ENCODE measurements at regions not wholly inside any gene's neighbourhood (a gene's known extent, or its start where the extent isn't known, plus 50 kb on each side); places are given as distances from the start of the nearest gene placed in this dataset.

DNA sequence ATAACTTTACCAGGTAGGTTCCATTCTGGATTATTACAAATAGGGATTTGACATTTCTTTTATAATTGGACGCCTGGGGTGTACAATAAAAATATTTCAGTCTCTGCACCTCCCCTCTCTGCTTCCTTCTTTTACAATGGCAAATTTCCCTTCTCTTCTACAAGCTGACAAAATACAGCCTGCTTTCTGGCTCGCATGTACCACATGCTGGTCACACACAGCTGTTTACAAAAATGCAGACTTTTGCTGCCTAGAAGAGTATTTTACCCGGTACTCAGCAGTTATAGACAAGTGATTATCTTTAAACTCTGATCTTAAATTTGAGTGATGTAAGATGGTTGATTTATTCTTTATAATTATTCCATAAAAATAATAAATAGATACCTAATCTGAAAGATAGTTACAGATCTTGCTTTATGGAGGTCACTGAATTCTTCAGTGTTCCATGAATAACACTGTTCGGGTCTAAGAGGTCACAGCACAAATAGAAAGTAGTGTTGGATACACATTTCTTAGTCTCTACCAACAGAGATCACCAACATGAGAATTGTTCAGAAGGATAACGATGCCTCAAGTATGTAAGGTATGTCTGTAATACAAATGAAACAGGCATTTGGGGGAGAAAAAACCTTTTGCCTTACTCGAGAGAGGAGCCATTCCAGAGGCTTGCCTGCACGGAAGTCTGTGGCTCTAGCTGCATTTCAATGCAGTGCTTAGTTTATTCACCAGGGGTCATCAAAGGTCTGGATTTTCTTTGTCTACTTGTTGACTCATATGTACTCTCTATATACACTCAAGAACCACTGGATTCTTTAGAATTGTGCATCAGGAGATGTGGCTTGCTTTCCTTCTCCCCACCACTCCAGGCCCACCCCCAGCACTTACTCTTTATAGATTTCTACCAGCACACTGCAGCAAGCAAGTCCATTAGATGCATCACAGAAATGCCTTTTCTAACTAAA lies 206.6 kb upstream of the RFX3 start:
- peak in 1 of 2 donors; percentile 6 for DNase-seq (ENCODE audit: low read depth in 2 of 2)

DNA sequence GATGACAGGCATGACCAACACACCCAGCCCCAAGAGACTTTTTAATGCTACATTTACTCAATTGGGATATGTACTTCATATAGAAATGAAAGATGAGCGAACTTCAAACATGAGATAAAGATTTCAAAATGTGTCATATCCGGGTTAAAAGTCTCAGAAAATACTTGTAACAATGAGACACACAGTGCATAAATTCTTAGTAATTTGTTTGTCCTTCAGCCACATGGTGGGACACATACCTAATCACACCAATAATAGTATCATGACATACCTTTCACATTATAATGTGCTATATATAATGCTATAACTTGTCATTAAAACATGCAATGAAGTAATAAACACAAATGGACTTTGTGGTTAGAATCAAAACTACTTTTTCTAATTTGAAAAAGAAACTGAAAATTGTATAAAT lies 204.7 kb upstream of the RFX3 start:
- no peak for DNase-seq (ENCODE audit: low read depth in 2 of 2)

- DNase-seq (ENCODE audit: low read depth in 2 of 2) = no peak
Measured at GRCh38 chr9:3721096-3721495, 195.3 kb upstream of the RFX3 start.

DNA sequence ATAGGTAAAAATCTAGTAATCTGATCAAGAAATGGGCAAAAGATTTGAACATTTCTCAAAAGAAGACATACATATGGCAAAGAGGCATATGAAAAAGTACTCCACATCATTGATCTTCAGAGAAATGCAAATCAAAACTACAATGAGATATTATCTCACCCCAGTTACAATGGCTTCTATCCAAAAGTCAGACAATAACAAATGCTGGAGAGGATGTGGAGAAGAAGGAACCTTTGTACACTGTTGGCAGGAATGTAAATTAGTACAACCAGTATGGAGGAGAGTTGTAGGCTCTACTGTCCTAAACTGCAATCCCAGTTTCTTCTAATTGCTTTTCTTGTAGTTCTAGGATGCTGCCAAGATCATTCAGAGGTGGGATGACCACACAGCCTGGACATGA lies 193.5 kb upstream of the RFX3 start:
- no peak for DNase-seq (ENCODE audit: low read depth in 2 of 2)

DNA sequence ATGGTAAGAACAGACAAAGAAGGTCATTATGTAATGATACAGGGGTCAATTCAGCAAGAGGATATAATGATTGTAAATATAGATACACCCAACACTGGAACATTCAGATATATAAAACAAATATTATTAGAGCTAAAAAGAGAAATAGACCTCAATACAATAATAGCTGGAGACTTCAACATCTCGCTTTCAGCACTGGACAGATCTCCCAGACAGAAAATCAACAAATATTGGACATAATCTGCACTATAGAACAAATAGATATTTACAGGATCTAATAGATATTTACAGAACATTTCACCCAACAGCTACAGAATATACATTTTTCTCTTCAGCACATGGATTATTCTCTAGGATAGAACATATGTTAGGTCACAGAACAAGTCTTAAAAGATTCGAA lies 190.6 kb upstream of the RFX3 start:
- no peak for DNase-seq (ENCODE audit: low read depth in 2 of 2)

DNA sequence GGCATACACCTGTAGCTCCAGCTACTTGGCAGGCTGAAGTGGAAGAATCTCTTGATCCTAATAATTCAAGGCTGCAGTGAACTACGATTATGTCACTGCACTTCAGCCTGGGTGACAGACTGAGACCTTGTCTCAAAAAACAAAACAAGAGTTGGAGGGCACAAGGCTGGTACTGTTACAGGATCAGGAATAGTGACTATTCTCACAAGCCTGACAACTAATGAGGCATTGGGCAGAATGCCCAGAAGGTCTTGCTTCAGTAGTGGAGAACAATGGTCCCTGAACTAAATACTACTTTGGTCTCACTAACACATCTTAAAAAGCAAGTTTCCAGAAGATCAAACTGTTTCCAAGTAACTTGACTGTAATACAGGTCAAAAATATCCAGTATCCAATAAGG lies 182.9 kb upstream of the RFX3 start:
- DNase-seq (ENCODE audit: low read depth in 2 of 2) = no peak

GRCh38 chr9:3704890-3705289 lies 179.1 kb upstream of the RFX3 start:
- DNase-seq (ENCODE audit: low read depth in 2 of 2) = no peak

DNA sequence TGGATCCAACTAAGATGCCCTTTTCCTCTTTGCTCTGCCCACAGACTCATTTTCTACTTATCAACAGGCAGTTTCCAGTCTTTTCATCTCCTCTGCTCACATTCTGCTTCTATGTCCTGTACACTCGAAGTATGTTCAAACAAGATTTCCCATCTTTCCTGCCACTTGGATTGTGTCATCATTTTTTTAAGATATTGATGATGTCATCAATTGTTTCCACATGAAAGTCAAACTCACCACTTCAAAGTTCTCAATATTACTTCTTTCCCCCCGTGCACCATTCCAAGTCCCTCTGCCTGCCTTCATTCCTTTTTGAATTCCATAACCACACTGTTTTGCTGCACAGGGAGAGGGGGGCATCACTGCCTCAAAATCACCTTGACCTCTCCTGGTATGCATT lies 175.0 kb upstream of the RFX3 start:
- no peak for DNase-seq (ENCODE audit: low read depth in 2 of 2)

DNA sequence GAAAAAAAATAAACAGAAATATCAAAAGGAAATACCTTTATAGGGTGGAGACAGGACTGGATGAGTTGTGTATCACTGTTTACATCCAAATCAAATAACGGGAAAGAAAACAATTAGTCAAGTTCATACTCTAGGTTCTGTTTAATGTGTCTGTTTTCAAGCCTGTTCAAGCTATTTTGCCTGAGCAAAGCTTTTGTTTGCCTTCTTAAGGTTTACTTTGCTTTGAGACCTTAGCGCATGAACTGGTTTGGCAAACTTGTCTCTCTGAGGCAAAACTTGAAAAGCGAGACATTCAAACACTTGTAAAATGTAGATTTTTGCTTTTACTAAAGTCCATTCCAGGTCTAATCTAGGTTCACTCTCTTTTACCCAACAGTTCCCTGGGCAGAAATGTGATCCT lies 174.1 kb upstream of the RFX3 start:
- DNase-seq (ENCODE audit: low read depth in 2 of 2) = no peak

DNA sequence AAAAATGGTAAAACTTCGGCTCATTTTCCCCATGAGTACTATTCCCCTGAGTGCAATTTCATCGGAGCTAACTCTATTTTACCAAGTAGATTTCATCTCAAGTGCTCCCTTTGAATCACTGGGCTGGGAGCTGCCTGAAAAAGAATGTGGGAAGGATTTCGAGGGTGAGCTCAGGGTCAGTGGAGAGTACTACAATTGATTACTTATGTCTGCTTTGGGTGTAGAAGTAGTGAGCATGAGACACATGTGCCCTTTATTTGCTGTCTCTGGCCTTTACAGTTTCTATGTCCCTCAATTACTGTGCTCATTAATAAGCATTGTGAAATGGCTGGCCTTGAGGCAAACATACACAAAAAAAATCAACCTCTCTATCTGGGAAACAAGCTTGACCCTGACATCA lies 172.7 kb upstream of the RFX3 start:
- no peak for DNase-seq (ENCODE audit: low read depth in 2 of 2)

DNA sequence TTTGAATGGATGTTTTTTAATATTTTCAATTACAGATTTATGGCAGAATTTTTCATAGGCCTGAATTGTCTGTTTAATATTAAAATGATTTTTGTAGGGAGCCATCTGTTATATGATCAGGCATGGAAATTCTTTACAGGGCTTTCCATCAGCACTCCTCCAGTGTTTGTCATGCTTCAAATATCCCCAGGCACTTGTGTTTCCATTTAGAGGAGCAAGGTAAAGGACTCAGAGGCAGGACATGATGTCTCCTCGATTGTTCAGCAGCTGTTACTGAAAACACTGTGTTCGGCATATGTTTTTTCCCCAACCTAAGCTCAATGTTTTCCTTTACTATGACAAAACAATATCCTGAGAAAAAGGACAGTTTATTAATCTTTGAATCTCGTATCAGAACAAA lies 172.3 kb upstream of the RFX3 start:
- DNase-seq (ENCODE audit: low read depth in 2 of 2) = no peak

- DNase-seq (ENCODE audit: low read depth in 2 of 2) = no peak
Measured at GRCh38 chr9:3696368-3696767, 170.6 kb upstream of the RFX3 start.

DNA sequence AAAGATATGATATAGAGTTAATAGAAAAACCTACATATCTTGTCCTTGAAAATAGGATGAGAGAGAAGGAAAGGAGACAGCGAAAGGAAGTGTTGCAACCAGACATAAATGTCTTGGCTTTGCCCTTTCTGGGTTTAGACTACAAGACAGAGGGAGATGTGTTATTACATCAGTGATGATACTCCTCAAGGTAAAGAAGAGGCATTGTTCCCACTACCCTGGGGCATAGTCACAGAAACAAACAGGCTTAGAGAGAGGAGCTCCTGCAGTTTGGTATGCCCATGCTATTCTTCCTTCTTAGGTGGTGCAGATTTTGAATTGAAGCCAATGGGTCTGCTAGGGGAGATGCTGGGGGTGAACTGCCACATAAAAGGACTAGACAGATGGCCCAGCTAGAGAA lies 166.8 kb upstream of the RFX3 start:
- DNase-seq (ENCODE audit: low read depth in 2 of 2) = no peak

- DNase-seq (ENCODE audit: low read depth in 2 of 2) = no peak
Measured at GRCh38 chr9:3689555-3689954, 163.8 kb upstream of the RFX3 start.

DNA sequence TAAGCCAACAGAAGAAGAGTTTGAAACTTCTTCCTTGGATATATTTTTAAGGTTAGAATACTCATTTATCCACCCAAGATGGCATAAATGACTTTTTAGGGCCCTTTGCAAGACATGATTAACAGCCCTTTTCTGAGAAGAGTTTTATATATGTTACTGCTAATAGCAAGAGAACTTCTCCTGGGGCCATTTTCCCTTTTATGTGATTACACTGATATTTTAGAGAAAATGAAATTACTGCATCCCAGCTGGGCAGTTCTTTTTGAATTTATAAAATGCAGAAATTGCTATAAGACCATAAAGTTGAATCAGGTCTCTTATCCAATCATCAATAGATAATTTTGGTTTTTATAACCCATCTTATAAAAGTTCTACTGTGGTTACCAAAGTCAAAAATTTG lies 161.3 kb upstream of the RFX3 start:
- DNase-seq (ENCODE audit: low read depth in 2 of 2) = no peak

DNA sequence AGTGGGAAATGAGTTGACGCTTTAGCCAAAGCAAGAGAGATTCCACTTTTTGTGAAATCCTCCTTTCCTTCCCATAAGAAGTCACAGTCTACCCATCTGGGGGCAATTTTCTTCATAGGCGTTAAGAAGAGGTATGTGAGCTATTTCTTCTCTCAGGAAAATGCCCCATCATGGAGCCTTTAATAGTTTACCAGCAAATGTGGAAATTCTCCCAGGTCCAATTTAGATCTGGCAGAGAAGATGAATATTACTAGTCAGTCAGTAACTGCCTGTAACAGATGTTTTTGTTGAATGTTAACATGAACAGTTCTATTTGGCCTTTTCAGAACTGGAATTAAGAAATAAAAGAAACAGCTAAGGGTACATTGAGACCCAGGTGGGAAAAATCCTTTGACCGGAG lies 156.4 kb upstream of the RFX3 start:
- no peak for DNase-seq (ENCODE audit: low read depth in 2 of 2)

DNA sequence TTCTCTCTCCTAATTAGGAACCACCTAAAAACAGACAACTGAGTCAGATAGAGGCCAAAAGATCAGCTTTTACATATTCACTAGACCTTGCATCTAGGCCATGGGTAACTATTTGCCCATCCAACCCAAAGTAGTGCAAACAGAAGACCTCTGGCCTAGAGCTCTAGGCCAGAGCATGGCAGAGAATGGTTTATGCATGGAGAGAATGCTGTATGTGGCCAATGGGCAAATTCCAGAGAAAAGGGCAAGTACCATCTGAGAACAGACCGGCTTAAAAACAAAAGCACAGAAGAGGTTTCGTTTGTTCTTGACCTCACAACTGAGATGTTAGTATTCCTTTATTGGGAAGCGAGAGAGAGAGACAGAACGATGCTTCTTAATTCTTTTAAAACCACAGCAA lies 151.7 kb upstream of the RFX3 start:
- no peak for DNase-seq (ENCODE audit: low read depth in 2 of 2)

GRCh38 chr9:3676766-3677165 lies 151.0 kb upstream of the RFX3 start:
- DNase-seq (ENCODE audit: low read depth in 2 of 2) = no peak

GRCh38 chr9:3675946-3676345 lies 150.1 kb upstream of the RFX3 start:
- DNase-seq (ENCODE audit: low read depth in 2 of 2) = no peak

GRCh38 chr9:3674561-3674960 lies 148.8 kb upstream of the RFX3 start:
- DNase-seq (ENCODE audit: low read depth in 2 of 2) = no peak

DNA sequence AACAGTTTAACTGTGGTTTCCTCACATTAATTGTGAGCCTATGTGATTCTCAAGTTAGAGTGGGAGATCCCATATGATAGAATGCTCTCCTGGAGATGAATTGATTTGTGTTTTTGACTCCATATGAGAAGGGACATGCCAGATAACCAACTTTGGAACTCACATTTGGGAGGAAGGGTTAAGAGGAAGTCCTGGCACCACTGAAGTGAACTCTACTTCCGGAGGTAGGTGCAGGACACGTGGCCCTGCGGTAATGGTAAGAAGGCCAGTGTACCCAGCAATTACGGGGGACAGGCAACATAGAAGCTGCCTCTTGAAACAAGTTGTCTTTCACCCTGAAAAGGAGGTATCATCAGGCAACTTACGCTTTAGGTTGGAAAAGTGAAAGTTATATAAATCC lies 146.6 kb upstream of the RFX3 start:
- DNase-seq (ENCODE audit: low read depth in 2 of 2) = no peak

DNA sequence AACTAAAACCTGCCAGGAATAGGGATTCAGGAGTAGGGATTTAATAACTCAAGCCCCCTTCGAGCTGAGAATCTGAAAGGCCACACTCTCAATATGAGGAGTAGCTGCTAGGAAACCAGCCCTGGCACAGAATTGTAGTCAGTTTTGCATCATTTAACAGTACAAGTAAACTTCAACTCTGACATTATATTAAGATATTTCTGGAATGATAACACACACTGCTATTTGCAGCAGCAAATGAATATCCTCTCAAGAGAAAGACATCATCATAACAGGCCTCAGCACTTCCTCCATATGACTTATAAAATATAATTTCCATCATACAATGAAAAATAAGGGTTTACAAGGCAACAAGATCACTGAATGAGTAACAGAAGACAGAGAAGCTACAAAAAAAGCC lies 138.2 kb upstream of the RFX3 start:
- no peak for DNase-seq (ENCODE audit: low read depth in 2 of 2)

DNA sequence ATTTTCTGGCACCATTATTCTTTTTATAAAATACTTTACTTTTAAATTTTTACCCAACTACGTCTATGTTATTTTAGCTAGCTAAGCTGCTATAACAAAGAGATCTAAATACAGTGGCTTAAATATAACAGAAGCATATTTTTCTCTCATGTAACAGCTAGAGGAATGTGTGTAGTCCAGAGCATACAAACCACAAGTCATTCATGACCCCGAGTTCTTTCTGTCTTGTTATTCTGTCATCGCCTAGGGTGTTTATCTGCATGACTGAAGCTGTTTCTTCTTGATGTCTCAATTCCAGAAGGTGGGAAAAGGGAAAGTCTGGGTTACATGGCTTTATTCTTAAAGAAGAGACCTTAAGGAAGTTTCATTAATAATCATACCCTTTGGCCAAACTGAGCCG lies 136.9 kb upstream of the RFX3 start:
- DNase-seq (ENCODE audit: low read depth in 2 of 2) = no peak

- no peak for DNase-seq (ENCODE audit: low read depth in 2 of 2)
Measured at GRCh38 chr9:3660936-3661335, 135.1 kb upstream of the RFX3 start.

All from stimulated activated CD4-positive, alpha-beta T cell treated with anti-CD3 and anti-CD28 coated beads, Interleukin-1b, Interleukin-23, amount 100 ng/mL, for 1 hour (primary cell).